T-helper 2 cell treated with Interferon-gamma antibody and Interleukin-4, amounts not matched to agents 5 μg/mL and 100 μg/mL, for 36 hours (primary cell): ENCODE measurements at regions not wholly inside any gene's neighbourhood (a gene's known extent, or its start where the extent isn't known, plus 50 kb on each side); places are given as distances from the start of the nearest gene placed in this dataset.

Experiments used
- DNase-seq: peaks from one replicate; pipeline ENCODE4 v3.0.0; 2021; ENCODE audit warnings: low spot score
- H3K27ac Mint-ChIP-seq: one replicate; pipeline ENCODE4 v1.8.0; 2021; ENCODE audit warnings: mild to moderate bottlenecking, mixed read lengths
- H3K27me3 Mint-ChIP-seq: one replicate; pipeline ENCODE4 v1.8.0; 2021; ENCODE audit warnings: low read depth, mixed read lengths
- H3K36me3 Mint-ChIP-seq: one replicate; pipeline ENCODE4 v1.8.0; 2021; ENCODE audit warnings: low read depth, mixed read lengths
- H3K4me1 Mint-ChIP-seq: one replicate; pipeline ENCODE4 v1.8.0; 2021; ENCODE audit warnings: low read depth, mixed read lengths
- H3K4me3 Mint-ChIP-seq: one replicate; pipeline ENCODE4 v1.8.0; 2022; ENCODE audit warnings: mild to moderate bottlenecking, moderate library complexity, mixed read lengths
- H3K9me3 Mint-ChIP-seq: one replicate; pipeline ENCODE4 v1.8.0; 2021; ENCODE audit warnings: mixed read lengths

- H3K4me1 Mint-ChIP-seq: no peaks in the 10 kb centered on the region
- H3K27ac Mint-ChIP-seq: no peak overlapping the region
- H3K36me3 Mint-ChIP-seq: no peaks in the 10 kb centered on the region
- no peaks in the 10 kb centered on the region for H3K9me3 Mint-ChIP-seq
- no peak for DNase-seq
- H3K27me3 Mint-ChIP-seq: peaks cover 13% of the 10 kb centered on the region
- no peak overlapping the region for H3K4me3 Mint-ChIP-seq
Observed at GRCh38 chr15:38201714-38202113, 50.9 kb upstream of the SPRED1 start.

- Mint-ChIP-seq H3K36me3 (no peaks in the 10 kb centered on the region), H3K4me1 (no peaks in the 10 kb centered on the region), H3K27me3 (peaks cover 19% of the 10 kb centered on the region), H3K27ac (no peak overlapping the region), H3K4me3 (no peak overlapping the region), H3K9me3 (no peaks in the 10 kb centered on the region)
- DNase-seq: no peak
Observed at GRCh38 chr15:38202361-38202760, 50.3 kb upstream of the SPRED1 start.
